ENCODE measurements at regions not wholly inside any gene's neighbourhood (a gene's known extent, or its start where the extent isn't known, plus 50 kb on each side); places are given as distances from the start of the nearest gene placed in this dataset.

DNA sequence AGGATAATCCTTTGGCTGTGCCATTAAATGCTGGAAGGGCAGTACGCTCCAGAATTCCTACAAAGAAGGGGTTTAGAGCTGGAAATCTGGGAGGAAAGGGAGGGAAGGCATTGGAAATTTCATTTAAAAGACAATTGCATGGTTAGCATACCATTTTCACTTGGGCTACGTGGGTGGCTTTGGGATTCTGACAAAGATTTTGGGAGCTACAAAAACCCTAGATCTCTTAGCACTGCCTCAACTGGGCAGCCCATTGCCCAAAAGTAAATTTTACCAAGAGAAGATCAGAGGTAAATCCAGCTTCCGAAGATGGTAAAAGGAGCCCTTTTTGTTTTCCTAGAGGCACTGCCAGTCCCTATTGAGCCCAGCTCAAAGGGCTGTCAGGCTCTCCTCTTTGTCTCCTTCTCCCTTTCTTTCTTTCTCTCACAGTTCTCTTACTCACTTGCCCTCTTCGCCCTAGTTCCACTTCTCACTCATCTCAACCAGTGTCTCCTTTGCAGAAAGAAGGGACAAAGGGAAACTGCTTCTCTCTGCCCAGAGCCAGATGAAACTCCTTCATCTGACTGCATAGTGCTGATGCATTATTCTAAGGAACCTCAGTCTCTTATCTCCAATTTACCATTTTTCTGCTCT is 125.4 kb upstream of the PLEKHA5 start:
- TF ChIP-seq, protein P1, sequence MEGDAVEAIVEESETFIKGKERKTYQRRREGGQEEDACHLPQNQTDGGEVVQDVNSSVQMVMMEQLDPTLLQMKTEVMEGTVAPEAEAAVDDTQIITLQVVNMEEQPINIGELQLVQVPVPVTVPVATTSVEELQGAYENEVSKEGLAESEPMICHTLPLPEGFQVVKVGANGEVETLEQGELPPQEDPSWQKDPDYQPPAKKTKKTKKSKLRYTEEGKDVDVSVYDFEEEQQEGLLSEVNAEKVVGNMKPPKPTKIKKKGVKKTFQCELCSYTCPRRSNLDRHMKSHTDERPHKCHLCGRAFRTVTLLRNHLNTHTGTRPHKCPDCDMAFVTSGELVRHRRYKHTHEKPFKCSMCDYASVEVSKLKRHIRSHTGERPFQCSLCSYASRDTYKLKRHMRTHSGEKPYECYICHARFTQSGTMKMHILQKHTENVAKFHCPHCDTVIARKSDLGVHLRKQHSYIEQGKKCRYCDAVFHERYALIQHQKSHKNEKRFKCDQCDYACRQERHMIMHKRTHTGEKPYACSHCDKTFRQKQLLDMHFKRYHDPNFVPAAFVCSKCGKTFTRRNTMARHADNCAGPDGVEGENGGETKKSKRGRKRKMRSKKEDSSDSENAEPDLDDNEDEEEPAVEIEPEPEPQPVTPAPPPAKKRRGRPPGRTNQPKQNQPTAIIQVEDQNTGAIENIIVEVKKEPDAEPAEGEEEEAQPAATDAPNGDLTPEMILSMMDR (IDR thresholded peaks at IDR 0.05; ENCODE audit: insufficient read depth, low read length, poor library complexity, severe bottlenecking): no peak
- no peak for TF ChIP-seq EZH2phosphoT487 (conservative IDR thresholded peaks at IDR 0.05; ENCODE audit: low read length)

Measured in SU-DHL-6 (cell line).